H9 (cell line): ENCODE measurements at regions not wholly inside any gene's neighbourhood (a gene's known extent, or its start where the extent isn't known, plus 50 kb on each side); places are given as distances from the start of the nearest gene placed in this dataset.

Source experiments
- DNase-seq: peaks from one replicate; pipeline ENCODE4 v3.0.0-alpha.2; 2017
- H2AFZ ChIP-seq: one replicate; pipeline ENCODE4 v1.6.1; 2013; ENCODE audit warnings: mild to moderate bottlenecking, low read length, control low read depth, moderate library complexity
- H2AK5ac ChIP-seq: 2 replicates; pipeline ENCODE4 v1.6.1; 2013; ENCODE audit warnings: low read length, control low read depth, mixed read lengths; ENCODE audit not compliant: insufficient read length
- H2BK120ac ChIP-seq: one replicate; pipeline ENCODE4 v1.6.1; 2013; ENCODE audit warnings: low read depth, mild to moderate bottlenecking, low read length, control low read depth, inconsistent platforms; ENCODE audit not compliant: poor library complexity, severe bottlenecking
- H2BK12ac ChIP-seq: 2 replicates; pipeline ENCODE4 v1.6.1; 2013; ENCODE audit warnings: low read length, control low read depth, mixed read lengths, low read depth; ENCODE audit not compliant: insufficient read length
- H2BK15ac ChIP-seq: 2 replicates; pipeline ENCODE4 v1.6.1; 2013; ENCODE audit warnings: low read depth, low read length, control low read depth
- H2BK20ac ChIP-seq: one replicate; pipeline ENCODE4 v1.6.1; 2013; ENCODE audit warnings: low read depth, mild to moderate bottlenecking, low read length, control low read depth, inconsistent platforms; ENCODE audit not compliant: poor library complexity, severe bottlenecking
- H2BK5ac ChIP-seq: 2 replicates; pipeline ENCODE4 v1.6.1; 2013; ENCODE audit warnings: low read length, control low read depth, mixed read lengths; ENCODE audit not compliant: insufficient read length
- H3K14ac ChIP-seq: 2 replicates; pipeline ENCODE4 v1.6.1; 2013; ENCODE audit warnings: low read length, control low read depth; ENCODE audit not compliant: insufficient read depth
- H3K18ac ChIP-seq: 2 replicates; pipeline ENCODE4 v1.6.1; 2013; ENCODE audit warnings: low read depth, mild to moderate bottlenecking, mixed read lengths, low read length, control low read depth; ENCODE audit not compliant: insufficient read length
- H3K23ac ChIP-seq: 2 replicates; pipeline ENCODE4 v1.6.1; 2013; ENCODE audit warnings: low read length, control low read depth, mixed read lengths, low read depth; ENCODE audit not compliant: insufficient read length
- H3K23me2 ChIP-seq: 2 replicates; pipeline ENCODE4 v1.6.1; 2013; ENCODE audit warnings: low read depth, mild to moderate bottlenecking, mixed read lengths, low read length, control low read depth; ENCODE audit not compliant: insufficient read length, poor library complexity, severe bottlenecking
- H3K27ac ChIP-seq: 2 replicates; pipeline ENCODE4 v1.5.1; 2013; ENCODE audit warnings: low read length, control low read depth, mixed read lengths, low read depth; ENCODE audit not compliant: insufficient read length
- H3K27me3 ChIP-seq: 2 replicates; pipeline ENCODE4 v1.6.1; 2013; ENCODE audit warnings: low read length, control low read depth, inconsistent platforms; ENCODE audit not compliant: insufficient read depth
- H3K4ac ChIP-seq: 2 replicates; pipeline ENCODE4 v1.6.1; 2013; ENCODE audit warnings: low read depth, mild to moderate bottlenecking, control low read depth, inconsistent platforms, low read length, moderate library complexity
- H3K4me1 ChIP-seq: 2 replicates; pipeline ENCODE4 v1.6.1; 2013; ENCODE audit warnings: low read length, control low read depth, inconsistent platforms; ENCODE audit not compliant: insufficient read depth
- H3K4me2 ChIP-seq: 2 replicates; pipeline ENCODE4 v1.6.1; 2013; ENCODE audit warnings: low read length, control low read depth, mixed read lengths; ENCODE audit not compliant: insufficient read length, insufficient read depth
- H3K56ac ChIP-seq: 2 replicates; pipeline ENCODE4 v1.6.1; 2013; ENCODE audit warnings: low read depth, mild to moderate bottlenecking, mixed read lengths, low read length, control low read depth; ENCODE audit not compliant: insufficient read length
- H3K79me1 ChIP-seq: 2 replicates; pipeline ENCODE4 v1.6.1; 2013; ENCODE audit warnings: low read depth, mild to moderate bottlenecking, moderate library complexity, low read length, control low read depth, inconsistent platforms; ENCODE audit not compliant: insufficient read depth, poor library complexity, severe bottlenecking
- H3K79me2 ChIP-seq: 2 replicates; pipeline ENCODE4 v1.6.1; 2013; ENCODE audit warnings: low read length, control low read depth, inconsistent platforms; ENCODE audit not compliant: insufficient read depth
- H3K9ac ChIP-seq: 2 replicates; pipeline ENCODE4 v1.6.1; 2013; ENCODE audit warnings: low read length, control low read depth, mixed read lengths; ENCODE audit not compliant: insufficient read length; ENCODE audit errors: extremely low read depth
- H3K9me3 ChIP-seq: one replicate; pipeline ENCODE4 v1.6.1; 2013; ENCODE audit warnings: low read depth, low read length, inconsistent platforms; ENCODE audit not compliant: control insufficient read depth
- H3T11ph ChIP-seq: one replicate; pipeline ENCODE4 v1.6.1; 2013; ENCODE audit warnings: mild to moderate bottlenecking, low read length, control low read depth, inconsistent platforms
- H4K20me1 ChIP-seq: one replicate; pipeline ENCODE4 v1.6.1; 2013; ENCODE audit not compliant: control insufficient read depth, insufficient read length, insufficient read depth
- H4K5ac ChIP-seq: 2 replicates; pipeline ENCODE4 v1.6.1; 2013; ENCODE audit warnings: low read depth, mild to moderate bottlenecking, mixed read lengths, low read length, control low read depth; ENCODE audit not compliant: insufficient read length
- H4K8ac ChIP-seq: replicated peaks from 2 replicates; pipeline ENCODE4 v1.6.1; 2013; ENCODE audit warnings: low read length, control low read depth, mixed read lengths, low read depth; ENCODE audit not compliant: insufficient read length
- H4K91ac ChIP-seq: 2 replicates; pipeline ENCODE4 v1.6.1; 2013; ENCODE audit warnings: low read depth, mild to moderate bottlenecking, moderate library complexity, mixed read lengths, low read length, control low read depth; ENCODE audit not compliant: insufficient read length
- H3K27ac Mint-ChIP-seq, 3 experiments: 2 replicates in 2 of 3; 3 replicates in 1 of 3; pipeline ENCODE4 v1.8.0; 2020 to 2021; ENCODE audit warnings: mixed read lengths in 3 of 3, mild to moderate bottlenecking in 1 of 3, moderate library complexity in 1 of 3
- H3K27me3 Mint-ChIP-seq: 2 replicates; pipeline ENCODE4 v1.8.0; 2021; ENCODE audit warnings: low read depth, mild to moderate bottlenecking, moderate library complexity, mixed read lengths
- H3K36me3 Mint-ChIP-seq, 3 experiments: 2 replicates in 2 of 3; 3 replicates in 1 of 3; pipeline ENCODE4 v1.8.0; 2020 to 2021; ENCODE audit warnings: low read depth in 3 of 3, mixed read lengths in 3 of 3; ENCODE audit not compliant: insufficient read depth in 1 of 3
- H3K4me1 Mint-ChIP-seq, 2 experiments: 2 replicates each; pipeline ENCODE4 v1.8.0; 2020; ENCODE audit warnings: mixed read lengths in 2 of 2
- H3K4me3 Mint-ChIP-seq, 2 experiments: 2 replicates in 1 of 2; 3 replicates in 1 of 2; pipeline ENCODE4 v1.8.0; 2020 to 2021; ENCODE audit warnings: mild to moderate bottlenecking in 2 of 2, mixed read lengths in 2 of 2, moderate library complexity in 1 of 2
- H3K9me3 Mint-ChIP-seq, 2 experiments: 2 replicates in 1 of 2; 3 replicates in 1 of 2; pipeline ENCODE4 v1.8.0; 2020; ENCODE audit warnings: mild to moderate bottlenecking in 2 of 2, mixed read lengths in 2 of 2, moderate library complexity in 1 of 2
- CTCF ChIP-seq: fragments of 200-600 bp; sonication (generic); conservative IDR thresholded peaks from 3 replicates; pipeline ENCODE4 v1.8.0; 2021; ENCODE audit warnings: antibody characterized with exemption, mild to moderate bottlenecking
- WGBS: extraction: QIAGEN DNeasy Blood & Tissue Kit; methylation state at CpG from one replicate; pipeline ENCODE4 v1.1.7; 2013; ENCODE audit warnings: missing lambda C conversion rate, low lambda C conversion rate, mixed read lengths; ENCODE audit not compliant: insufficient read length; ENCODE audit errors: extremely low coverage; 5-methylcytosine and 5-hydroxymethylcytosine counted together

- Histone ChIP-seq H3K79me1 (no peaks in the 10 kb centered on the region), H3K14ac (no peak overlapping the region), H3T11ph (no peak overlapping the region), H3K4me1 (no peaks in the 10 kb centered on the region), H3K27me3 (no peaks in the 10 kb centered on the region), H2BK15ac (no peak overlapping the region), H4K5ac (no peak overlapping the region), H3K18ac (no peak overlapping the region), H3K23me2 (no peaks in the 10 kb centered on the region), H3K9ac (no peak overlapping the region), H2AK5ac (no peak overlapping the region), H2BK12ac (no peak overlapping the region), H4K8ac (no peak overlapping the region), H3K4ac (no peak overlapping the region), H4K91ac (no peak overlapping the region), H2AFZ (no peak overlapping the region), H2BK5ac (no peak overlapping the region), H3K23ac (no peak overlapping the region), H3K27ac (no peak overlapping the region), H4K20me1 (no peaks in the 10 kb centered on the region), H3K4me2 (no peak overlapping the region), H3K9me3 (no peaks in the 10 kb centered on the region), H2BK120ac (no peak overlapping the region), H3K56ac (no peak overlapping the region), H2BK20ac (no peak overlapping the region), H3K79me2 (no peaks in the 10 kb centered on the region)
- Mint-ChIP-seq H3K36me3 (no peaks in the 10 kb centered on the region), H3K4me3 (no peak overlapping the region), H3K4me1 (no peaks in the 10 kb centered on the region), H3K27me3 (no peaks in the 10 kb centered on the region; the same call in 1 of the 2 replicates), H3K27ac (no peak overlapping the region), H3K9me3 (no peaks in the 10 kb centered on the region)
- TF ChIP-seq CTCF = no peak
- WGBS = no CpG with 5 or more reads among the region's 2 CpGs
- DNase-seq = no peak
These were observed 165.6 kb downstream of the C4orf33 start for GRCh38 chr4:129261584-129261983.
